ENCODE measurements at regions not wholly inside any gene's neighbourhood (a gene's known extent, or its start where the extent isn't known, plus 50 kb on each side); places are given as distances from the start of the nearest gene placed in this dataset.

DNA sequence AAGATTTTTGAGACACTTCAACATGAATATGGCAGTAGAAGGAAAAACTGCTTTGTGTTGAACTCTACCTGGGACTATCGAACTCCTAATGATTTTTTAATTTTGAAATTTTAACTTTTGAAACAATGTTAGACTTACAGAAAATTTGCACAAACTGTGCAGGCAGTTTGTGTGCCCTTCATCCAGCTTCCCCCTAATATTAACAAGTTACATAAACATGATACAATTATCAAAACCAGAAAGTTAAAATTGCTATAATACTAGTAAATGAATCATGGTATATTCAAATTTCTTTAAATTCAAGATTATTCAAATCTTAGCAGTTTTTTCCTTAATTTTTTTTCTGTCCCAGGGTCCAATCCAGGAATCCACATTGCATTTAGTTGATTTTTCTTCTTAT lies 278.9 kb downstream of the ADGRL2 start:
- TF ChIP-seq, protein P1, sequence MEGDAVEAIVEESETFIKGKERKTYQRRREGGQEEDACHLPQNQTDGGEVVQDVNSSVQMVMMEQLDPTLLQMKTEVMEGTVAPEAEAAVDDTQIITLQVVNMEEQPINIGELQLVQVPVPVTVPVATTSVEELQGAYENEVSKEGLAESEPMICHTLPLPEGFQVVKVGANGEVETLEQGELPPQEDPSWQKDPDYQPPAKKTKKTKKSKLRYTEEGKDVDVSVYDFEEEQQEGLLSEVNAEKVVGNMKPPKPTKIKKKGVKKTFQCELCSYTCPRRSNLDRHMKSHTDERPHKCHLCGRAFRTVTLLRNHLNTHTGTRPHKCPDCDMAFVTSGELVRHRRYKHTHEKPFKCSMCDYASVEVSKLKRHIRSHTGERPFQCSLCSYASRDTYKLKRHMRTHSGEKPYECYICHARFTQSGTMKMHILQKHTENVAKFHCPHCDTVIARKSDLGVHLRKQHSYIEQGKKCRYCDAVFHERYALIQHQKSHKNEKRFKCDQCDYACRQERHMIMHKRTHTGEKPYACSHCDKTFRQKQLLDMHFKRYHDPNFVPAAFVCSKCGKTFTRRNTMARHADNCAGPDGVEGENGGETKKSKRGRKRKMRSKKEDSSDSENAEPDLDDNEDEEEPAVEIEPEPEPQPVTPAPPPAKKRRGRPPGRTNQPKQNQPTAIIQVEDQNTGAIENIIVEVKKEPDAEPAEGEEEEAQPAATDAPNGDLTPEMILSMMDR (IDR thresholded peaks at IDR 0.05) = no peak
- TF ChIP-seq POLR2A (IDR thresholded peaks at IDR 0.05) = no peak
- no peak for TF ChIP-seq POLR2AphosphoS5 (IDR thresholded peaks at IDR 0.05)
- TF ChIP-seq EP300 (IDR thresholded peaks at IDR 0.05) = no peak

Measured in stomach (tissue), 4 donors.